OCI-LY1 (cell line): ENCODE measurements at regions not wholly inside any gene's neighbourhood (a gene's known extent, or its start where the extent isn't known, plus 50 kb on each side); places are given as distances from the start of the nearest gene placed in this dataset.

Experiments used
- CTCF ChIP-seq: fragments of 200-600 bp; sonication (generic), shearing (Covaris generic); IDR thresholded peaks from 2 replicates; pipeline ENCODE4 v1.5.1; 2017; ENCODE audit warnings: mild to moderate bottlenecking, antibody characterized with exemption, low read length, moderate library complexity, mixed read lengths
- EZH2 ChIP-seq: fragments of 200-600 bp; sonication (generic), shearing (Covaris generic); IDR thresholded peaks from 2 replicates; pipeline ENCODE4 v1.8.0; 2017; ENCODE audit warnings: borderline replicate concordance, mixed run types, mild to moderate bottlenecking, antibody characterized with exemption, low read length, moderate library complexity, mixed read lengths

- TF ChIP-seq CTCF (no peak), EZH2 (no peak)
Observed at GRCh38 chr10:111551001-111551400, 474.2 kb downstream of the ADRA2A start.
